CD4-positive, alpha-beta T cell treated with Interferon alpha-2 for 1 hour (primary cell): ENCODE measurements at regions not wholly inside any gene's neighbourhood (a gene's known extent, or its start where the extent isn't known, plus 50 kb on each side); places are given as distances from the start of the nearest gene placed in this dataset.
"Not testable (repeated sequence)": the region's sequence is repeated elsewhere in the genome, so short reads cannot be mapped to it uniquely, and the experiment has no call there.

Experiments
- DNase-seq, 2 donors: peaks; one replicate each; pipeline ENCODE4 v3.0.0-alpha.2; 2020 to 2022

DNA sequence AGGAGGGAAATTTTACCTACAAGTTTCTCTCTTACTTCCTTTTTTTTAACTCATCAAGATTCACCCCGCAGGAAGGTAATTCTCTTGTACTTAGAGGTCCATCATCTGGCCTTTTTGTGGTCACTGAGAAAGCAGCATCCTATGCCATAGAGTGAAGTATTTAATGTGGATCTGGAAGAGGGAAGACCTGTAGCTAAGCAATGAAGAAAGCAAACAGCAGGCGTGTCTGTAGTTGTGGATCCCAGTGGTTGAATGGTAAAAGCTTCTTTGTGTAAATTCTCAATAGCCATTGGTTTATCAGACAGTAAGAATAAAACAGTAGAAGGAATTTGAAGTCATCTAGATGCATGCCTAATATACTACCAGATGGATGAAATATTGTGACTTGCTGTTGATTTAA, 196.4 kb downstream of the ANKRD7 start:
- DNase-seq = no peak

DNA sequence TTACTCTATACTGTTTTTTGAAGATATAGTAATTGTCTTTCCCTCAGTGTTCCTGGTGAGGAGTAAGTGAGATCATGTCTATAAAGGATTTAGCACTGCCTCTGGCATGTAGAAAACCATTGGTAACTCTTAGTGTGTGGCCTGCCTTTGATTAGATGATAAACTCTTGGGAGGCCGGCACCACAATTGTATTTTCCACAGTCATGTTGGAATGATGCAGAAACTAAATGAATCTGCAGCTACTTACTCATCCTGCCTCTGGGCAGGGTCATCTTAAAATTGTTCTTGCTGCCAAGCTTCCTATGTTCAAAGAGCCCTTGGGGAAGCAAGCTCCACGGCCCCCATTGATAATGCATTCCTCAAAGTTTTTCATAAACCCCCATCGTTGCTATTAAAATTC, 204.6 kb downstream of the ANKRD7 start:
- no peak for DNase-seq

GRCh38 chr7:118436663-118437062, 212.2 kb downstream of the ANKRD7 start:
- no peak for DNase-seq

GRCh38 chr7:118449030-118449429, 224.5 kb downstream of the ANKRD7 start:
- not testable (repeated sequence) for DNase-seq

- DNase-seq = no peak
Measured at GRCh38 chr7:118449797-118450567, 225.5 kb downstream of the ANKRD7 start.

DNA sequence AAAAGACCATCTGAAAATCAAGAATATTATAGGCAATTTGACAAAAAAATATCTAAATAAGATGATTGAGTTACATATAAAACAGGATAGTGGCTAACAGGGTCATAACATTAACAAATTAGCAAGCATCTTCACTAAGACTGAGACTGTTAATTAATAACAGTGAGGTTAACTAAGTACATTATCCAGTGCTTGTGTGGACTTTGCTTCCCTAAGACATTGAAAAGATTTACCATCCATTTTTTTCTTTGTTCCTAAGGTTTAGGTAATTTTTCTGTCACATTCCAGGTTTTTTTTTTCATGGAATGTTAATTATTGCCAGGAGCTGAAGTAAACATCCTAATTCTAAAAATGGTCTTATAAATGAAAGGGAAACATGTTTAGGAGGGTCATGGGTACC, 227.6 kb downstream of the ANKRD7 start:
- no peak for DNase-seq

DNA sequence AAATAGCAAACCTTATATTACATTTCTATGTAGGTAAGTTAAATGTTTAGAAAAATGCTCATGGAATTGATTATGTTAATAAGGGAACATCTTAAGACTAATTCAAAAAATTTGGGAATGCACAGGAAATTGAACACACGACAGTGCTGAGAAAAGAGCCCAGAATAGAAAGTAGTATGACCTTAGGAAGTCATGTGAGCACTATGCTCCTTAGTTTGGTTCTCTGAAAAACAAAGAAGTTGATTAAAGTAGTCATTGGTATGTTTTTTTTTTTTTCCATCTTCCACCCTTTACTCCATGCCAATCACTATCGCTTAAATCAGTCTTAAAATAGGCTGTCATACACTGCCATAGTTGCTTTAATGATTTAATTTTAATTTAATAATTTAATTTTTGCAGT, 242.9 kb downstream of the ANKRD7 start:
- no peak for DNase-seq

DNA sequence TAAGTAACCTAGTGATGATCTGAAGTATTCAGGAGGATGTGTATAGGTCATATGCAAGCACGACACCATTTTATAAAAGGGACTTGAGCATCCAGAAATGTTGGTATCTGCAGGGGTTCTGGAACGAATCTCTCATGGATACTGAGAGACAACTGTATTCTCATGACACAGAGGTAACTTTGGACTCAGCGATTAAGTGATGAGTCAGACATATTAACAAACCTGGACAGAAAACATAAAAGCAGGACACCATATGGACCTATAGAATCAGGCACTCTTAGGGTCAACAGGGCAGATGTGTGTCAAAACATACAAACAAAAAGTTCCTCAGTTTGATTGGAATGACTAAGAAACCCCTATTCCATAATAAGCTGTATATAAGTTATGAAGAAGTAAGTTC, 248.1 kb downstream of the ANKRD7 start:
- no peak for DNase-seq

GRCh38 chr7:118473271-118473670, 248.8 kb downstream of the ANKRD7 start:
- DNase-seq = no peak

DNA sequence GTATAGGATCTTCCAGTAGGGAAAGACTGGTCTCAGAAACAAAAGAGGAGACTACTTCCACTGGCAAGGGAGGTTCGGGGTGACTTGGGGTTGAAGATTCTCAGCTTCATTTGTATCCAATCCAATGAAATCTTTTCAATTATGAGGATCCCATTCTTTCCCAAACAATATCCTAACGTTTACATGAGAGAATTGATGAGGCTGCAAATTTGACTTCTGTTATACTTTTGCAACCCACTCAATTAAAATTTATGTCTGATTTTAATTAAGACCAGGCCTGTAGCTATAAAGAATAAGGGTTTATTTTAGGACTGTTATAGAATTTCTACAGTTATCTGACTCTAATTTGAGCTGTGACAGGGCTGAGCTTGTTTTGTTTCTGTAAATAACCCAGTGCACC, 251.5 kb downstream of the ANKRD7 start:
- DNase-seq = no peak

GRCh38 chr7:118477036-118477435, 252.5 kb downstream of the ANKRD7 start:
- no peak for DNase-seq

- DNase-seq = no peak
Measured at GRCh38 chr7:118478236-118478635, 253.7 kb downstream of the ANKRD7 start.

DNA sequence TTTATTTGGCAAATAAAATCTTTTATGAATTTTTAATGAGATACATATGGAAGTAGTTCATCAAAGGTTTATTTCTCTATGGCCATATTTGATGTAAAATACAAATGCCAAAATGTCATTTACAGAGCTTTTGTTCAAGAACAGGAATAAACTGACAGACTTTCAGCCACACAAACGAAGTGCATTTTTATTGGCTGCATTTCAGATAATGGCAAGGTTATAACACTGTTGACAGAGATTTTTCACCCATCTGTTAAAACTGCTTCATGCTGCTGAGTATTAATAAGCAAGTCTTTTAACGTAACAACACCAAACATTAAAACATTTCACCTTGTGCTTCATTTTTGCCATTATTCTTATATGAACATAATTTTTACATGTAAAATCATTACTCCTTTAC, 254.4 kb downstream of the ANKRD7 start:
- DNase-seq = no peak

GRCh38 chr7:118492466-118492865, 268.0 kb downstream of the ANKRD7 start:
- no peak for DNase-seq

DNA sequence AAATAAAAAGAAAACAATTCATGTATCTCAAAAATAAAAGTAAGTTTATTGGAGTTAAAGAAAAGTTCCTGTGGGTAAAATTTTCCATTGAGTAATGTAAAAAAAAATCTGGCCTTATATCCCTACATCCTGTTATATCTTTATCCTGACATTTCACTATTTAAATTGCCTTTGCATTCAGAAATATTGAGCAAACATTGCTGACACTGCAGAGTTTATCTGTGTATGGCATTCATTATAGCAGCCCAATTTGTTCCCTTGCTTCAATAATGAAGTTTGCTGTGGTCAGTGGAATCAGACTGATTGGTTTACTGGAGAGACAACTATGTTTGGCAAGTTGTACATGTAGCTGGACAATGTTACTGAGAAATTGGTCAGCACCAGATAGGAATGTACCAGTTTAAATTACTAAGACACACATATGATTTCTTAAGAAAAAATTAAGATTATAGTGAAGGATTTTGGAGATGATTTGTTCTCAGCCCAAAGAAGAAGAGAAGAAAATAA, 271.7 kb downstream of the ANKRD7 start:
- no peak for DNase-seq

- no peak for DNase-seq
Measured at GRCh38 chr7:118502235-118502634, 277.7 kb downstream of the ANKRD7 start.

- DNase-seq = no peak
Measured at GRCh38 chr7:118511146-118511545, 286.6 kb downstream of the ANKRD7 start.

- no peak for DNase-seq
Measured at GRCh38 chr7:118517275-118517674, 292.8 kb downstream of the ANKRD7 start.

DNA sequence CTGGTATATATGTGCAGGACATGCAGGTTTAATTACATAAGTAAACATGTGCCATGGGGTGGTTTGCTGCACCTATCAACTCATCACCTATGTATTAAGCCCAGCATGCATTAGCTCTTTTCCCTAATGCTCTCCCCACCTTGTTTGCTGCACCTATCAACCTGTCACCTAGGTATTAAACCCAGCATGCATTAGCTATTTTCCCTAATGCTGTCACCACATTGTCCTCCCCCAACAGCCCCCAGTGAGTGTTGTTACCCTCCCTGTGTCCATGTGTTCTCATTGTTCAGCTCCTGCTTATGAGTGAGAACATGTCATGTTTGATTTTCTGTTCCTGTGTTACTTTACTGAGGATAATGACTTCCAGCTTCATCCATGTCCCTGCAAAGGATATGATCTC, 300.5 kb downstream of the ANKRD7 start:
- DNase-seq = no peak

DNA sequence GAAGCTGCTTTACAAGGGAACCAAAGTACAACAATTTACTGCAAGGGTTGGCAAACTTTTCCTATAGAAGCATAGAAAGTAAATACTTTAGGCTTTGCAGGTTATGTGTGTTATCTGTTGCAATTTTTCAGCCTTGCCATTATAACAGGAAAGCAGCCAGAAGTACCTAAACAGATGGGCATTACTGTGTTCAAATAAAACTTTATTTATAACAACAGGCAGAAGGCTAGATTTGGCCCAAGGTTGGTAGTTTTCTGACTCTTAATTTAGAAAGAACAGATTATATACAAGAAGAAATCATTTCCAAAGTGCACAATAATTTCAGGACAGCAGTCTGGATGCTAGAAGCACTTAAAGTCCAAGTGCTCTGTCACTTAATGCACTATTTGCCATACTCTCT, 307.1 kb downstream of the ANKRD7 start:
- no peak for DNase-seq

DNA sequence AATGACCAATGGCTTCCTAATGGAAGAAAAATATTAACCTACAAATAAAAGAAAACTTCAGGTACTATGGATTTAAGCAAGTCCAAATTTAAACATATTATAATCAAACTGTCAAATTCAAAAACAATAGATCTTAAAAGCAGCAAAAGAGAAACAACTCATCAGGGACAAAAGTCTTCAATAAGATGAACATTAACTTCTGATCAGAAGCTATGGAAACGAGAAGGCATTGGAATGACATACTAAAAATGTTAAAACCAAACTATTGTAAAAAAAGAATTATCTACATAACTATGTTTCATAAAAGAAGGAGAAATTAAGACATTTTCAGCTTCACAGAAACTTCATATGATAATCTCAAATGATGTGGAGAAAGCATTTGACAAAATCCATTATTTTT, 334.7 kb downstream of the ANKRD7 start:
- no peak for DNase-seq

DNA sequence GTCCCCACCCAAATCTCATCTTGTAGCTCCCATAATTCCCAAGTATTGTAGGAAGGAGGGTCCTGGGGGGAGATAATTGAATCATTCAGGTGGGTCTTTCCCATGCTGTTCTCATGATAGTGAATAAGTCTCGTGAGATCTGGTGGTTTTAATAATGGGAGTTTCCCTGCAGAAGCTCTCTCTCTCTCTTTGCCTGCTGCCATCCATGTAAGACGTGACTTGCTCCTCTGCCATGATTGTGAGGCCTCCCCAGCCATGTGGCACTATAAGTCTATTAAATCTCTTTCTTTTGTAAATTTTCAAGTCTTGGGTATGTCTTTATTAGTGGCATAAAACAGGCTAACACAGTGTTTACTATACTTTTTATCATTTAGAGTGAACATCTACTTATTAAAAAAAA, 338.8 kb downstream of the ANKRD7 start:
- no peak for DNase-seq

DNA sequence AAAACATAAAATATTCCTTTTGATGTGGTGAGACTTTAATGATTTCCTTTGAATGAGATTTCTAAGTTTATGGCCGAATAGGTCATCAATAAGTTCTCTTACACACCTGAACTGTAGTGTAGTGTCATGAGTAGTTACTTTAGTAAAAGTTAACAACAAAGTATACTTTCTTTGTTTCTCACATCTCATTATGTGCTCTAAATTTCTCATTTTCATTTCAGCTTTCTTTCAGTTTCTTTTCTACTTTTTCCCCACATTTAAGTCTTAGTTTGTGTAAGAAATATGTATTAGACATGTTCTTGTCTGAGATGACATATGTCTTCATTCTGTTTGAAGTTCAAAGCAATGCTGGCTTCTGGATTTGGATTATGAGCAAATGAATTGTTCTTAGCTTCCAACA, 348.1 kb downstream of the ANKRD7 start:
- no peak for DNase-seq

- no peak for DNase-seq
Measured at GRCh38 chr7:118573085-118573484, 348.6 kb downstream of the ANKRD7 start.

DNA sequence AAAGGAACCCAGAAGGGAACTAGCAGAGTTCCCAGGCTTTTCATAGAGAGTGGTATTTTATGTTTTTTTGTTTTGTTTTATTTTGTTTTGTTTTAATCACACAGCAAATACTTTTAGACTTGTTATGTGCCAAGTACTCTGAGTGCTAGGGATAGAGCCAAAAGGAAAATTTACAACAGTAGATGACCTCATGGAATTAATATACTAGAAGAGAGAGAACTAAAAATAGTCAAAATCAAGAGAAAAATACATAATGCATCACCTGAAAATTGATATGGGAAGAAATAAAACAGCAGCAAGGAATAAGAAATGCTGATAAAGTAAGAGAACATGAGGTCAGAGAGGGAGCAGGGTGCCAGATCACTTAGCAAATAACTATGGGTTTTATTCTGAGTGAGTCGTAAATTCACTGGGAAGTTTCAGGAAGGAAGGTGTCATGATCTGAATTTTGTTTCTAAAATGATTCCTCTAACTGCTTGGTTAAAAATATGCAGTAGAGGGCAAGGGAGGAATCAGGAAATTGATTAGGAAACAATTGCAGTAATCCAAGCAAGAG, 351.0 kb downstream of the ANKRD7 start:
- DNase-seq = no peak
